Muscle layer of colon (tissue), 2 donors: ENCODE measurements at regions not wholly inside any gene's neighbourhood (a gene's known extent, or its start where the extent isn't known, plus 50 kb on each side); places are given as distances from the start of the nearest gene placed in this dataset.
"Not testable (repeated sequence)": the region's sequence is repeated elsewhere in the genome, so short reads cannot be mapped to it uniquely, and the experiment has no call there.

Experiments used
- H3K27ac ChIP-seq: one replicate; pipeline ENCODE4 v1.7.0; 2013; ENCODE audit warnings: low read depth, mild to moderate bottlenecking, low read length, moderate library complexity
- H3K27me3 ChIP-seq, 2 donors: one replicate each; pipeline ENCODE4 v1.7.0; 2013; ENCODE audit warnings: low read length in 2 of 2, mild to moderate bottlenecking in 2 of 2; ENCODE audit not compliant: insufficient read depth in 2 of 2, control insufficient read depth in 1 of 2
- H3K36me3 ChIP-seq: one replicate; pipeline ENCODE4 v1.7.0; 2013; ENCODE audit warnings: mild to moderate bottlenecking, low read length; ENCODE audit not compliant: insufficient read depth
- H3K4me1 ChIP-seq: one replicate; pipeline ENCODE4 v1.7.0; 2013; ENCODE audit warnings: mild to moderate bottlenecking, low read length; ENCODE audit not compliant: insufficient read depth
- H3K4me3 ChIP-seq, 2 donors: one replicate each; pipeline ENCODE4 v1.7.0; 2013; ENCODE audit warnings: low read length in 2 of 2, low read depth in 1 of 2, mild to moderate bottlenecking in 1 of 2, moderate library complexity in 1 of 2
- H3K9ac ChIP-seq: one replicate; pipeline ENCODE4 v1.7.0; 2013; ENCODE audit warnings: low read length
- H3K9me3 ChIP-seq: one replicate; pipeline ENCODE4 v1.7.0; 2013; ENCODE audit warnings: mild to moderate bottlenecking, low read length
- donor health status: abdominal sarcoma.
- donor health status: Adenocarcinoma of cecum.

- Histone ChIP-seq H3K9ac (no peak overlapping the region), H3K36me3 (no peaks in the 10 kb centered on the region), H3K9me3 (no peaks in the 10 kb centered on the region), H3K27me3 (no peaks in the 10 kb centered on the region), H3K4me3 (no peak overlapping the region), H3K4me1 (no peaks in the 10 kb centered on the region), H3K27ac (no peak overlapping the region)
Observed at GRCh38 chr3:106839576-106840280, 537.5 kb upstream of the CCDC54 start.

DNA sequence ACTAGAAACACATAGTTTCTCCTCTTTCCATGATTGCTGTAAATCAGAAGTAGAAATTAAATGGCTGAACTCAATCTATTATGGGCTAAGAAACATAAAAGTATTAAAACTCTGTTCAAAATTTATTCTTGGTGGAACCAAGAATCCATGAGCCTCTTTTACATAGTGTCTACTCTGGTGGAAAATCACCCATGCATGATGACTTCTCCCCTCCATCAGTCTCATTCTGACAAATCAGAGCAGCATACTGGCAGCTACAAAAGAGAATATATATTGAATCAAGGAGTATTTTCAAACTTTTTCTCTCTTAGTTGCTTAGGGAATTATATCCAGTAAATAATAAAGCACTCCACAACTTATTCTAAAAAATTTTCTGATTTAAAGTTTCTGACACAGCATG is 536.9 kb upstream of the CCDC54 start:
- Histone ChIP-seq H3K4me3 (no peak overlapping the region), H3K9me3 (no peaks in the 10 kb centered on the region), H3K9ac (no peak overlapping the region), H3K27me3 (no peaks in the 10 kb centered on the region), H3K36me3 (no peaks in the 10 kb centered on the region), H3K4me1 (no peaks in the 10 kb centered on the region), H3K27ac (no peak overlapping the region)

- no peaks in the 10 kb centered on the region for H3K4me1 ChIP-seq
- H3K27ac ChIP-seq = no peak overlapping the region
- no peaks in the 10 kb centered on the region for H3K36me3 ChIP-seq
- no peak overlapping the region for H3K4me3 ChIP-seq
- no peak overlapping the region for H3K9ac ChIP-seq
- no peaks in the 10 kb centered on the region for H3K9me3 ChIP-seq
- no peaks in the 10 kb centered on the region for H3K27me3 ChIP-seq
Observed at GRCh38 chr3:106842151-106842550, 535.1 kb upstream of the CCDC54 start.

DNA sequence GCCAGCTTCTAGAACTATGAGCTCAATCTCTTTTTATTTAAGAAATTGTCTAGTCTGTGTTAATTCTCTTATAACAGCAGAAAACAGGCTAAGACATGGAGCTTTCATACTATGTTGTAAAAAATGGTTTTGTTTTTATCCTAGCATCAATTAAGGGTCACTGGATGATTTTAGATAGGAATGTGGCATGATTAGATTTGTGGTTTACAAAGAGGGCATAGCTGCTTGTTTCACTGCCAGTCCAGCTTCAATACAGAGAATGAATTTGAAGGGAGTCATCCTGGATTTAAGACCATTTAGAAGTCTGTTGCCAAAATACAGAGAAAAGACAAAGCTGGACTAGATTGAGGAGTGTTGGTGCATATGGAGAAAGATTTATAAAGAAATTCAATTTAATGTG is 532.6 kb upstream of the CCDC54 start:
- Histone ChIP-seq H3K27me3 (no peaks in the 10 kb centered on the region), H3K4me3 (no peak overlapping the region), H3K27ac (no peak overlapping the region), H3K9ac (no peak overlapping the region), H3K4me1 (no peaks in the 10 kb centered on the region), H3K36me3 (no peaks in the 10 kb centered on the region), H3K9me3 (no peaks in the 10 kb centered on the region)

GRCh38 chr3:106848099-106848498 is 529.1 kb upstream of the CCDC54 start:
- H3K27me3 ChIP-seq = no peaks in the 10 kb centered on the region
- H3K4me1 ChIP-seq = no peaks in the 10 kb centered on the region
- H3K9ac ChIP-seq = no peak overlapping the region
- no peaks in the 10 kb centered on the region for H3K36me3 ChIP-seq
- no peak overlapping the region for H3K4me3 ChIP-seq
- H3K9me3 ChIP-seq = no peaks in the 10 kb centered on the region
- no peak overlapping the region for H3K27ac ChIP-seq

GRCh38 chr3:106850437-106850836 is 526.8 kb upstream of the CCDC54 start:
- Histone ChIP-seq H3K27ac (no peak overlapping the region), H3K4me1 (no peaks in the 10 kb centered on the region), H3K9ac (no peak overlapping the region)

GRCh38 chr3:106858321-106858720 is 518.9 kb upstream of the CCDC54 start:
- not testable (repeated sequence) for H3K27me3 ChIP-seq, H3K9me3 ChIP-seq, H3K27ac ChIP-seq, H3K9ac ChIP-seq, H3K36me3 ChIP-seq, H3K4me1 ChIP-seq, H3K4me3 ChIP-seq

More at GRCh38 chr3:106850437-106850836, 526.8 kb upstream of the CCDC54 start:
- no peaks in the 10 kb centered on the region for H3K9me3 ChIP-seq
- no peaks in the 10 kb centered on the region for H3K27me3 ChIP-seq
- H3K4me3 ChIP-seq = no peak overlapping the region
- no peaks in the 10 kb centered on the region for H3K36me3 ChIP-seq

DNA sequence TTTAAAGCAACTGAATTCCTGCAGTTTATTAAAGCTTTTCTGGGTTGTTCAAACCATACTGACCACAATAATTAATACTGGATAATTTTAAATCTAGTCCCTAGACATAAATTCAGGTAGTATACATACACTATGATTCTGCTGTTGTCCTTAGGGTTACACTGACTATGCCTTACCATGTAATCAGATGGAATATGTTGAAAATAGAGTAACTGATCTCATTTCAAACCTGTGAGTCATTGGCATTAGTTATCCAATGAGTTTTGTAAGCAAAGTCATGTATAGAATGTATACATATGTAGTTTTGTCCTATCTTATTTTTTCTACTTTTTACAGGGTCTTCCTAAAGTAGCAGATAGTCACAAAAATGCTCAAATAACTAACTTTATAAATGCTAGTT is 517.1 kb upstream of the CCDC54 start:
- Histone ChIP-seq H3K36me3 (no peaks in the 10 kb centered on the region), H3K4me3 (no peak overlapping the region), H3K9me3 (no peaks in the 10 kb centered on the region), H3K27ac (no peak overlapping the region), H3K27me3 (no peaks in the 10 kb centered on the region), H3K9ac (no peak overlapping the region), H3K4me1 (no peaks in the 10 kb centered on the region)

DNA sequence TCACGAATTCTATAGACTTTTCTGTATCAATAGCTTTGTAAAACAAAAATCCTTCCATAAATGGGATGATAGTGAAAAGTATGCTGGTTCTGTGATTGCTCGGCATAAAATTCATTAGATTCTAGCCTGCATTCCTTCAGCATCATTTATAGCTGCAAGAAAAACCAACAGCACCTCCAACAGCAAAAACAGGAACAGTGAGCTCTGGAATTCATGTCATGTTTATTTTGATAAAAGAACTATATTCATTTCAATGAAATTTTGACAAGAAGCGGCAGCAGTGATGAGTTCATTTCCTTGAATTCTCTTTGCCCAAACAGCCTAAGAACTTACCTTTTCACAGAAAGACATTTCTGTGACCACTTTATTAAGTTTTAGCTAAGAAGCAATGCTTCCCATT is 515.2 kb upstream of the CCDC54 start:
- H3K9ac ChIP-seq = no peak overlapping the region

DNA sequence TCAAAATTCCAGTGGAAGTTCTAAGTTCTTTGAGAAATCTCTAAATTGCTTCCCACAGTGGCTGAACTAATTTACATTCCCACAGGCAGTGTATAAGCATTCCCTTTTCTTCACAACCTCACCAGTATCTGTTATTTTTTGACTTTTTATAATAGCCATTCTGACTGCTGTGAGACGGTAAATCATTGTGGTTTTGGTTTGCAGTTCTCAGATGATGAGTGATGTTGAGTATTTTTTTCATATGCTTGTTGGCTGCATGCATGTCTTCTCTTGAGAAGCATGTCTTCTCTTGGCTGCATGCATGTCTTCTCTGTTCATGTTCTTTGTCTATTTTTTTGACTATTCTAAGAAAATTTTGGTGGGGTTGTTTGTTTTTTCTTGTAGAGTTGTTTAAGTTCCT is 499.6 kb upstream of the CCDC54 start:
- H3K36me3 ChIP-seq = no peaks in the 10 kb centered on the region
- H3K27ac ChIP-seq = no peak overlapping the region
- H3K27me3 ChIP-seq = no peaks in the 10 kb centered on the region
- H3K9me3 ChIP-seq = no peaks in the 10 kb centered on the region
- H3K4me3 ChIP-seq = no peak overlapping the region
- no peaks in the 10 kb centered on the region for H3K4me1 ChIP-seq
- H3K9ac ChIP-seq = no peak overlapping the region

More for the DNA sequence above, 515.2 kb upstream of the CCDC54 start:
- Histone ChIP-seq H3K36me3 (no peaks in the 10 kb centered on the region), H3K4me1 (no peaks in the 10 kb centered on the region), H3K27ac (no peak overlapping the region), H3K27me3 (no peaks in the 10 kb centered on the region), H3K9me3 (no peaks in the 10 kb centered on the region), H3K4me3 (no peak overlapping the region)

DNA sequence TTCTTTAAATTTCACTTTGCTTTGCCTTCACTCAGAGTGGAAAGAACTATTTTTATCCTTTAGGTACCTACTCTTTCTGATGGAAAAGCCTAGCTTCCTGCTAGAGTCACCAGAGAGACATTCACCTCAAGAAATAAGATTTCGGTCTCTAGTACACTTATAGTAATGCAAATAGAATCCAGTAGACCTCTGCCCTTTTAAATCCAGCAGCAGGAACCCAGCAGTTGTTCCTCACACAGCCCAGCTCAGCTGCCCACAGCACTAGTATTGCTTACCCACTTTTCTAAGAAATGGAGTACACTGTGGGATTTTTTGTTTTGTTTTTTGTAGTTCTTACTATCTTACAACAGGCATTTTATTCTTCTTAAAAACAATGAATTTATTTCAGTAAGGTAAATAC is 497.0 kb upstream of the CCDC54 start:
- H3K9ac ChIP-seq = no peak overlapping the region
- no peak overlapping the region for H3K27ac ChIP-seq
- no peaks in the 10 kb centered on the region for H3K36me3 ChIP-seq
- H3K4me1 ChIP-seq = no peaks in the 10 kb centered on the region
- H3K4me3 ChIP-seq = no peak overlapping the region
- no peaks in the 10 kb centered on the region for H3K9me3 ChIP-seq
- H3K27me3 ChIP-seq = no peaks in the 10 kb centered on the region

DNA sequence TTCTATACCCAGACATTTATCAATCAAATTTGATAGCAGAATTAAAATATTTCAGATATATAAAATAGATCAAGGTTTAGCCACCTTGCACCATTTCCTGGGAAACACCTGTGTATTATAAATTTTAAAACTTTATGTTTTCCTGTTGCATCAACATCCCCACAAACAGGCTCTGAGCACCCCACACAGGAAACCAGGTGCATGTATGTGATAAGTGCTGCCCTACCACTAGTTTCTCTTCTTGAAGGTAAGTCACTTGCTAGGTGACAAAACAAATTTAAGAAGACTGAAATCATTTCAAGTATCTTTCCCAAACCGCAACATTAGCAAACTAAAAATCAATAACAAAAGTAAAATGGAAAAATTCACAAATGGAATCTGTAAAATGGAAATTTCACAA is 496.1 kb upstream of the CCDC54 start:
- H3K27ac ChIP-seq = no peak overlapping the region
- H3K36me3 ChIP-seq = no peaks in the 10 kb centered on the region

More for the DNA sequence above, 496.1 kb upstream of the CCDC54 start:
- H3K9ac ChIP-seq = no peak overlapping the region
- no peak overlapping the region for H3K4me3 ChIP-seq
- no peaks in the 10 kb centered on the region for H3K27me3 ChIP-seq
- H3K4me1 ChIP-seq = no peaks in the 10 kb centered on the region
- H3K9me3 ChIP-seq = no peaks in the 10 kb centered on the region
